ENCODE measurements at regions not wholly inside any gene's neighbourhood (a gene's known extent, or its start where the extent isn't known, plus 50 kb on each side); places are given as distances from the start of the nearest gene placed in this dataset.

DNA sequence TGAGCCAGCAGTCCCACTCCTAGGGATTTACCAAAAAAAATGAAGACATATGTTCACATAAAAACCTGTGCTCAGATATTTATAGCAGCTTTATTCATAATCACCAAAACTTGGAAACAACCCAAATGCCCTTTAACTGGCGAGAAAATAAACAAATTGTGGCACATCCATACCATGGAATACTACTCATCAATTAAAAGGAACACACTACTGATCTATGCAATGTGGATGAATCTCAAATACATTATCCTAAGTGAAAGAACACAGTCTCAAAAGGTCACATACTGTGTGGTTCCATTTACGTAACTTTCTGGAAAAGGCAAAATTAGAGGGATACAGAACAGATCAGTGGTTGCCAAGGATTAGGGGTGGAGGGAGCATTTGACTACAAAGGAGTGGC is 394.5 kb downstream of the SHQ1 start:
- DNase-seq, result no peak

DNA sequence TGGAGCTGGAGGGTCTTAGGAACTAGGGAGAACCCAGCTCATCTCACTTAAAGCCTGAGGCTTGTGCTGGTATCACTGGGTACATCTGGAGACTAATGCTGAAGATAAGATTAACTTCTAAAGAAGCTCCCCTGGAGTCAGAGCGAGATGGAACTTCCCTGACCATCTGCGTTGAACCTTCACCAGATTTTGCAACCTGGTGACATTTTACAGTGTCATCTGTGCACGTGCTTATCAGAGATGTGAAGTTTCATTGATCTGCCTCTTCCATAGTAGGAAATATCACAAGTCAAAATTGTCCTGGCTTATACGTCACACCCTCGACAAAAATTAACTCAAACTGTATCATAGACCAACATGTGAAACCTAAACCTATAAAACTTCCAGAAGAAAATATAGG is 395.5 kb downstream of the SHQ1 start:
- DNase-seq, result no peak

DNA sequence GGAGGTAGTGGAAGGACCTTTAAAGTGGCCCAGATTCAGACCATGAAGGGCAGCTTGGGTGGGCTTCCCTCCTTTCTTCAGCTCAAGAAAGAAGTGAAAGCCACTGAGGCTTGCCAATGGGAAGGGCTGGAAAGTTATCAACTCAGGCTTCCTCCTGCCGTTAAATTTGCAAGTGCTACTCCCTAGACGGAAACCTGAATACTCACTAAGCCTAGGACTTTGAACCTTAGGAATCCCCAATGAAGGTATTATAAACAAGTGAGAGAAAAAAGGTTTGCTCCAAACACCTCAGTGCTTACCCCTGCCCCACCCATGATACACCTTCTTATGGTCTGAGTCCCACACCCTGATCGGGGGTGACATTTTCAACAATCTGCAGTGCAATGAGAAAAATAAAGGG is 396.4 kb downstream of the SHQ1 start:
- no peak for DNase-seq

DNA sequence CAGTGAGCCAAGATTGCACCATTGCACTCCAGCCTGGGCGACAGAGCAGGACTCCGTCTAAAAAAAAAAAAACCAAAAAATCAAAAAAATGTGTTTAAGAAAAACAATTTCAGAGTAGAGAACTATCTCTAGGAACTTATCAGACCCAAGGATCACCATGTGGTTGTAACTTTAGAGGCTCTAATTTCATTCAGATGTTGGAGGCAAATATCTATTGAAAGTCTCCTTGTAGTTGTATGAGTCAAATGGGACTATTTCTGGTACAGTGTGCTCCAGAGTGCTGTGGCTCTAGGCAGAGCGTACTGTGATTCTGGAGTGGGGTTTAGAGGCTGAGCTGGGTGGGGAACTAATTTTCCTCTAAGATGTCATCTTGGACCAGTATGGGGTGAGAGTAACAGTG is 398.7 kb downstream of the SHQ1 start:
- no peak for DNase-seq

DNA sequence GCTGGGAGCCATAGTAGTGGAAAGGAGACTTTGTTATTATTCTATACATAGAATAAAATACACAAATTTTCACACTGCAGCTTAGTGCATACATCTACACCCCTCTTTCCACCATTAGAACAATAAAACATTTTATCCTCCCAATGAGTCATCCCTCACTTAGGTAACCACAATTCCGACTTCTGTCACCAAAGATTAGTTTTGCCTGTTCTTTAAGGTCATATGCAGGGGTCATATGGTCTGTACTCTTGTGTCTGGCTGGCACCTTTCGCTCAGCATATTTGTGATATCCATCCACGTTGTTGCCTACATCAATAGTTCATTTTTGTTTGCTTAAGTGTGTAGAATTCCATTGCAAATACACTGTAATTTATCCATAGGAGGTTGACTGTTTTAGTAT is 399.4 kb downstream of the SHQ1 start:
- no peak for DNase-seq

DNA sequence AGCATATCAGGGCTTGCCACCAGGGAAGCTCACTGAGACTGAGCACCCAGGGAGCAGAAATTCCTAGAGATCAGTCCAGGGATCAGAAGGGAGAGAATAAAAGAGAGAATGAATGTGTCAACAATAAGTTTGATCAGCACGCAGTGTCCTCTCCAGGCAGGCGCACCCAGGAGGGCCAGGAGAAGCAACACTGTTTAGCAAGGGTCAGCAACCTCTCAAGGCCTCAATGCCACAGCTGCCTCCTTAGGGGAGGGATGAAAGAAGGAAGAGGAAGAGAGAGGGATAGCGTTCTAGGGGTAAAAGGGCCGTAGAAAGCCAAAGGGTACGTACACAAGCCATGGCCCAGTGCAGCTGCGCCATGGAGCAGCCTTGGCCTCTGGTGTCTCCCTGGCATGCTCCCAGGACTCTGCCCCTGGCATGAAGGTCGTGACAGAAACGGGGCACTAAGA is 399.8 kb downstream of the SHQ1 start:
- no peak for DNase-seq

DNA sequence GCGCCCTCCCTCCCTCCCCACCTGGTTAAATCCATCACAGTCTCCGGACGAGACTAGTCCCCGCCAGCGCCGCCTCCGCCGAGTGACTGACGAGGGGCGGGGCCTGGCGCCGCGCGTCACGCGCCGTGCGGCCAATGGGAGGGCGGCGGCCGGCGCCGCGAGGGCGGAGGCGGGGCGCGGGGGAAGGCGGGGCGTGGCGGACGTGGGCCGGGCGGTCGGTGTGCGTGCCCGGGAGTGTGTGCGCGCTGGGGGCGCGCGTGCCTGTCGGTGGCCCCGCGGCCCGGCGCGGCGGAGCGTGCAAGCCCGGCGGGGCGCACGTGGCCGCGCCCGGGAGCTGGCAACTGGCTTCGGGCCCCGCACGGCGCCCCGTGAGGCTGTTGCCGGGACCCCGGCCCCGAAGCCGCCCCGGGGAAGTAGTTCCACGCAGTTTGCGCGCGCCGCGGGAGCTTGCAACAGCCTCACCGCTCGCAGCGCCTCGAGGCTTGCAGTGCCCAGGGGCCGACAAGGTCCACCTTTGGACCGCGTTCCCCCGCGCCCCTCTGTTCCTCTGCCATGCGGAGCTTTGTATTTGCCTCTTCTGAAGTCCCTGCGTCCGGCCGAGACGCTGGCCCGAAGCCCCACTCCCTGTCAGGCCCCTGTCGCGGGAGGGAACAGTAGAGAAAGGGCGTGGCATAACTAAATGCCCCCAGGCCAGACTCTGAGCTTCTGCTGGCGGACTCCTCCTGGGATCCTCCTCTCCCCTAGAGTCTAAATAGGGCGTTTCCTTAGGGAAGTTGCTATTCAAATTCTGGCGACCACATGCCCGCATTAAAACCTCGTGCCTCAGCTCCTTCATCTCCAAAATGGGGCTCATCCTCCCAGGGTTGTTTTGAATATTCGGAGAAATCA is 400.9 kb downstream of the SHQ1 start:
- DNase-seq, result peak; percentile 90

DNA sequence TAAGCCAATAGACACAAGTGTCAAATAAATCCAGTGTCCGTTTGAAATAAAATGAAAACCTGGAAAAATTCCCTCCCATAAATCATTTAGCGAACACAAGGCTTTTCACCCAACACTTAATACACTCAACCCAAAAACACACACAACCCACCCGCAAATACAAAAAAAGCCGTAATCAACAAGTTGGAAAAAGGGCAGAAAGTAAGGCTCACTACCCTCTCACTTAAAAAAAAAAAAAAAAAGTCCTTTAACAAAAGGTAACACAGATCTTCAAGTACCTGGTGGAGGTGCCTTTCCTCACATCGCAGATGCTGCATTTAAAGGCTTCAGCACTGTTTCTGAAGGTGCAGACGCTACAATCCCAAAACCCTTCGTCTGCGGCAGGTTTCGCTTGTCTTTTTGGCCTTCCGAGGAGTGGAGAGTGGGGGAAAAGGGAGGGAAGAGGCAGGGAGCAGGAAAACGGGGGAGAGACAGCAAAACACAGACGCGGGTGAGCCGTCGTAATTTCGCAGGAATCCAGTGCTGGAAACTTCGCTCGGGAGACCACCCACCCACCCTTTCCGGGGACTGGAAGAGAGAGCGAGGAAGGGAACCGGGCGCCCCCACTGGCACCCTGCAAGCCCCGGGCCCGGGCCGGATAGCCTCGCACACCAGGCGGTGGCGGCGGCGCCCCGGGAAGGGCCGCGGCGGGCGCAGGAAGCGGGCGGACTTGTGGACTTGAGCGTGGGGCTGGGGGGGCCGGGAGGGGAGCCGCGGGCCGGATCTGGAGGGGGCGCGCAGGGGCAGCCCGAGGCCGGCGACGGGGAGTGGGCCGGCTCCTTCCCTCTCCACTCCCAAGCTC is 401.8 kb downstream of the SHQ1 start, which contains the start of gene RYBP:
Gene RYBP, minus strand, starts transcription at position 404 of the 841 bp plus-strand sequence.
- no peak for DNase-seq

DNA sequence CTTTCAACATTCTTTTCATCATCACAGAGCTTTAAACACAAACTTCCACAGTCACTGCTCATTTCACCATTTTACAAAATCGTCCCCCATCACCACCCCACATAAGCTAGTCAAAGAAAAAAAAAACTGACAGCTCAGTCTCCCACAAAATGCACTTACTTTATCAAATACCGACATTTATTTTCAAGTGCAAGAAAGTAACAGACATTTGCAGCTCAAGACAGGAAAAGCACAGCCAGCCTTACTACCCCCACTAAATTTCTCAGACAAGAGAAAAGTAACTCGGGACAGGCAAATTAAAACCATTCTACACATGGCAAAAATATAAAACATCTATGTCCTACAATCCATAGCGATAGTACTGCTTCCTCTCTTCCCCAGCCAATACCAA is 402.4 kb downstream of the SHQ1 start:
- DNase-seq, result no peak

DNA sequence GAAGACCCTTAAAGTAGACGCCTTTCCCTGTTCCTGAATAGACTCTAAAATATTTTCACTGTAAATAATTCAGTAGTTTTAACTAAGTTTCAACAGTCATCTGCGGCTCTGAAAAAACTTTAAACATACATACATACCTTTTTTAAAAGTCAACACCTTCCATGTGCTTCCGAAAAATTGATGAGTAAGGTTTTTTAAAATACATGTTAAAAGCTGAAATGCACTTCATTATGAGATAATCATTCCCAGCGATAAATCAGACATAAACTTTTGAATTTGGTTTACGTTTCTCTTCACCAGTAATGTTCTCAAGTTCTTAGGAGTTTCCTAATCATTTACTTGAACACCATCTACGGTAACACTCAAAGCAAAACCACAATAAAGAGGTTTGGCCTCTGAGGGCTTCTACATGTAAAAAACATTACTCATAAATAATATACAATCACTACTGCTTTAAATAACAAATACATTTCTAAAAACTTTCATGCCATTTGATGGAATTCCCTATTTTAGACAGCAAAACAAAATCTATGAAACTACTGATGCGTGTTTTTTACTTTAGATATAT is 403.5 kb downstream of the SHQ1 start:
- no peak for DNase-seq

DNA sequence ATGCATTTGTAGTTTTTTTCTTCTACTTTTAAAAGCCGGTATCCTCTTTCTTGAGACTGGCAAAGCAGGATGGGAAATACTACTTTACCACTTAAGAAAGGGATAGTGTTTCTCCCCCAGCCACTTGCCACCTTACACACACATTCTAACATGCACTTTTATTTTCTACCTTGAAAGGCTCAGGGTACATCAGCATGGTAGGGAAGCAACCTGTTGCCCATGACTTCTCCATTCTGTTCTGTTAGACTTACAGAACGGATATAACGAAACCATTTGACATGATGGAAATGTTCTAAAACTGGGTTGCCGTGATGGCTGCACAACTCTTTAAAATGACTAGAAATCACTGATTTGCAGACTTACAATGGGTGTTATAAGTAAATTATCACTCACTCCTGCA is 405.5 kb downstream of the SHQ1 start:
- DNase-seq, result no peak

DNA sequence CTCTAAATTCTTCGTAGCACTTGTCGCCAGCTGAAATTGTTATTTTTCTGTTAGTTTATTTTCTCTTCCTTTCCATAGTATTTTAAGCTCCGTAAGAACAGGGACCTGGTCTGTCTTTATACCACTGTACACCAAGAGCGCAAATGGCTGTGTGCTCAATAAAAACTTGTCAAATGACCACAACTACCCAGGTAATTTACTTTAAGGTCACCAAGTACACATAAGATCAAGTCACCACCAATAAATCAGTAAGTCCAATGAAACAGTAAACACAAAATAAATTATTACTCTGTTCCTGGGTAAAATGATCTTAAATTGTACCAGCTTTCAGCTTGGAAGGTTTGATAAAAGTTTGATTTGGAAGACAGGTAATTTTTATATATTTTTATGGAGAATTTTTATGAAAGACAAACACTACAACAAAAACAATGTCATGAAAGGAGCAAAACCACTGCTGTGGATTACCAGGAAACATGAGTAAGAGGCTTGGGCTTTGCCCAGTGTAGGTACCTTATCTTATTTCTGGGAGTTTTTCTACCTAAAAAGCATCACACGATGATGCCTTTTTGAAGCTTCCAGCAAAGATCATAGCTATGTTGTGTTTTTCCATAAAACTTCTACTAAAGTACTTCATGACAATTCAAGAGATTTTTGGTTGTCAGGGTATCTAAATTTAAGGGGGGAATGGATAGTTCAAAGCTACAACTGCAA is 406.8 kb downstream of the SHQ1 start:
- no peak for DNase-seq

DNA sequence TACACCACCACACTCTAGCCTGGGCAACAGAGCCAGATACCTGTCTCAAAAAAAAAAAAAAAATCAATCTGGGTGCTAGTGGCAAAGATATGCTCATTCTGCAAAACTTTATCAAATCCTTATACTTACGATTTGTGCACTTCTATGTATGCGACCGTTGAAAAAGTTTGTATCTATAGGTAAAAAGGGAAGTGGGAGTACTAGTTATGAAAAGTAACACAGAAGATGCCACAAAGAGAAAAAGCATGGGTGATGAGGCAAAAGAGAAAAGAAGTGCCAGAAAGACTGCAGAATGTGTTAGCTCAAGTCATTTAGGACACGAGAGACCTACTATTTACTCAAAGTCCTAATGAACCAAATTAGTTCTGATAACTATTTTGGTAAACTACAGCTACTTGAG is 407.8 kb downstream of the SHQ1 start:
- no peak for DNase-seq

DNA sequence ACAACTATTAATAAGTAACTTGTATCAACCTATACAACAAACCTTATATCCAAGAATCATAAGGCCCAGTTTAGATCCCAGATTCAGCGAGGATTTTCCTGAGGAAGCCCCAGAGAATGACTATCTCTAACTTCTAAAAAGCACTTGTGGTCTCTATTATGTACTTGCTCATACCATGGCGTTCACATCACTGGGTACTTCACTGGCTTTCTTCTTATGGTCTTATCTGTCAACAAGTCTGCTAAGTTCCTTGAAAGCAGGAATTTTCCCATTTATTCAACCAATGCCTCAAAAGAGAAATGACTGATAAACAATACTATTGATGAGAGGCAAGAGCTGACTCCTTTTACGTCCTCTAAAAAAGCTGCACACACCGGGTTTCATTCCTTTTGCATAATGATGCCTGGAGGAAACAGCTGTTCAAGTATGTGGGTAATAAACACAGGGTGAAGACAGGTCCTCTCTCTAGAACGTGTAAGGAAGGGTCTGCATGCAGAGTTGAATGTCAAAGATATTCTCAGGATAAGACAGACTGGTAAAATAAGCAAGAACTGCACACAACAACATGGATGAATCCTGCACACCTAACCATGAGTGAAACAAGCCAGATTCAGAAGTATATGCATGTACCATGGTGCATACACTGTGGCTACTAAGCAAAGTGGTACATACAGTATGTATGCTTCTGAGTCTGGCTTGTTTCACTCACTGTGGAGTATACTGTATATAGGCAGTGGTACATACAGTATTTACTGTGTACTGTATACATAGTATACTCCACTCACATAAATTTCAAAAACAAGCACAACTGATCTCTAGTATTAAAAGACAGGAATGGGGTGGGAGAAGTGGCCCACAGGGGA is 408.7 kb downstream of the SHQ1 start:
- no peak for DNase-seq

DNA sequence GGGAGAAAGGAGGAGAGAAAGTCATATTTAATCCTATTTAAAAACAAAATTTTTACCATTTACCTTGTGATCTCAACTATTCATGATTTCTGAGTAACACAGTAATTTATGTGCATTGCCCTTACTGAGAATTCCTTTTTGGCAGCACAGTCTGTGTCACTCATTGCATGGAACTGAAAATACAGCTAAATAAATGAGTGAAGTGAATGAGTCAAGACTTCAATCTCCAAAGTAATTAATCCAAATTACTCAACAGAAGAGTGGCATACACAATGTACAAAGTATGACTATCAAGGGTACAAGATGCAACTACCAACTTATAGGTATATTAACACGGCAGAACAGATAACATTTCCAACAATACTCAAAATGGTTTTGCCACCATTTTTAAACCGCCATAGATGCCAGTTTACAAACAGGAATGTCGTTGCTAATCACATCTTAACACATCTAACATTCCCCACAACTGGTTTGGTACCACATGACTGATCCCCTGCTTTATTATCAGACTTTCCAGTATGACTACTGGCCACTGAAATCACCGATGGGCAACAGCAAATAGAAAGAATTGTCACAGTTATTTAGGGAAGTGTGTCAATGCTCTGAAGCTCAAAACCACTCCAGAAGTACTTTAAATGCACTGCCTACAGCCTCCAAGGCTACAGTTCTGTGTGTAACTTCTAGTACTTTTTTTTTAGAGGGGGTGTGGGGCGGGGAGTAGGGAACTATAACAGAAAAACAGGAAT is 410.4 kb downstream of the SHQ1 start:
- no peak for DNase-seq

DNA sequence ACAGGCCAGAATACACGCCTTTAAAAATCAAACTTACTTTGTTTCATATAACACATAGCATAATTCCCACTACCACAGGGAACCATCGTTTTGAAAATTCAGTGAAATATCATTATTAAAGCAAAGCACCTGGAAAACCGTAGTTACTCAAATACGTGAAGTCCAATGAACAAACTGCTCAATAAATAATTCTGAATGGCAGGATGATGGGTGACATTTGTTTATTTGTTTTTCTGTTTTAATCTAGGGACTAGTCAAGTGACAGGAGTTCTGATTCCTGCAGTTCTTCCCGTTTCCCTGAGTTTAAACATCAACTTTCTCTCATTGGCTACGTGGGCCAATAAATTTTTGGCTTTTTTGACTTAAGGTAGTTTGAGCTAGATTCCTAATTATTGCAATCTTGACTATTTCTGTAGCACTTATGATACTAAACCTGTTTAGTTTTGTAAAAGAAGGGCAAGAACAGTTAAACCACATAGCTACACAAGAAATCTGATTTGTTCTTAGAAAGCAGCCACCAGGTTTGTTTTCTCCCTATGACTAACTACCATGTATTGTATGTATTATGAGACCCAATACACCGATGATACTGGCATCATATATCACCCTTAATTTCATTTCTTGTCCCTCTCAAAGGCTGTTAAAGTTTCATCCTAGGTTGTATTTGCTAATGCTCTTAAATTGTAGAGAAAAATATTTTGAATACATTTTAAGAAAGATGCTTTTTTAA is 411.2 kb downstream of the SHQ1 start:
- no peak for DNase-seq

DNA sequence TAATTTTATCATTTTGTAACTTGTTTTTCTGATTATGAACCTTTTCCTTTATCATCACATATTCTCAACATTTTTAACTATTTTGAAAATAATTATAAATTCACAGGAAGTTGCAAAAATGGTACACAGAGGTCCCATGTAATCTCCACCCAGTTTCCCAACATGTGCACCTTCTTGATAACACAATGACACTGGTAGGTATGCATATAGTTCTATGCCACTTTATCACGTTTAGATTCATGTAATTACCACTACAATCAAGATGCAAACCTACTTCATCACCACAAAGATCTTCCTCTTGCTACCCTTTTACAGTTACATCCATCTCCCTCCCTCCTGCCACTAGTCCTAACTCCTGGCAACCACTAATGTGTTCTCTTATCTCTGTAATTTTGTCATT is 413.9 kb downstream of the SHQ1 start:
- no peak for DNase-seq

DNA sequence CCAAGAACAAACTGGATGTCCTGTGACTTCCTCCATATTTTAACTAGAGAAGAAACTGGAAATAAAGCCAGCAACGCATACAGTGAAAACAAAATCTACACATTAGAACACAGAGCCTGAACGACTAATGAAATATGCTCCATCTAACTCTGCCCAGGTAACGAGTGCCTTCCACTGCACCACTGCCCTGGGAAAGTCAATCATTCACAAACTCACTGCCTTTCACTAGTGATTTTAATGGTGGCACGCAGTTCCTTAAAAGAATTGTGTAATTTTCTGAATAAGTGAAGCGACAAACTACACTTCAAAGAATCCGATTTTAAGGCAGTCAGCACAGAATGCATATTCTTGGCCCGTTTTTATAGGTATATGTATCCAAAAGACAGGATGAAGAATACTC is 416.0 kb downstream of the SHQ1 start:
- DNase-seq, result no peak

DNA sequence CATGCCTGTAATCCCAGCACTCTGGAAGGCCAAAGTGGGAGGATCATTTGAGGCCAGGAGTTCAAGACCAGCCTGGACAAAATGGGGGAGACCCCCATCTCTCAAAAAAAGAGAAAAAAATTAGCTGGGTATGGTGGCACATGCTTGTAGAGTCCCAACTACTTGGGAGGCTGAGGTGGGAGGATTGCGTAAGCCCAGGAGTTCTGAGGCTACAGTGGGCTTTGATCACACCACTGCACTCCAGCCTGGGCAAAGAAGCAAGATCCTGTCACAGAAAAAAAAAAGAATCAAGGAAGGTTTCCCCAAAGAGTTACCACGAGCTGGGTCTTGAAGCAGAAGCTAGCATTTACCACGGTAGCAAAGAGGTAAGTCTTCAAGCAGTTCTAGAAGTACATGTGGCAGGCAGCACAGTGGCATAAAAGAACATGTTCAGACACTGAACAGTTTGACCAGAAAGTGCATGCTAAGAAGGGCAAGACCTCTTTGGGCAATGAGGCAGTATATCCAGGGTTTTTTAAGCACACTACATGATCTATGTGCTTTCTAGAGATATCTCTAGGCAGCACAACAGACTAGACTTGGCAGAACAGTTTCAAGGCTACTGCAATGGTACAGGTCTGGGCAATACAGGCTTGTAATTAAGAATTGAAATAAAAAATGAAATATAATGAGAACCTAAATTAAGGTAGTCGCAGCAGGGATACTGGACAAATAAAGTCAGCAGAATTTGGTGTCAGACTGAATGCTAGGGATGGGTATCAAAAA is 418.5 kb downstream of the SHQ1 start:
- DNase-seq, result no peak

DNA sequence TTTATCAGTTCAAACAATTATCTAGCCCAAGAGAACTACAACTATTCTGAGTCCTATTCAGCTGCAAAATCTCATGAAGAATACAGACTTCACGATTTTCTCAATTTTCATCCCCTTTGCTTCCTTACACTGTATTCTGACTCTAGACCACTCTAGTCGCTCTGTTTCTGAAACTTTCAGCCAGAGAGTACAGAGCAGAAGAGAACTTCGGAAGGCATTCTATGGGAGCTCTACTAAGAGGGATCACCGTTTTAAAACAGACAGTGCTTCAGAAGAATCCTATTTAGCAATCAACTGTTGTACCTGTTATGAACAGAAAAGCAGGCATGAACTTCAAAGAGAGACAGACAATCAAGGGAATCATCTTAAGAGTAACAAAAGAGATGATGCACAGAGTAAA is 419.4 kb downstream of the SHQ1 start:
- DNase-seq, result no peak
